ENCODE measurements at regions not wholly inside any gene's neighbourhood (a gene's known extent, or its start where the extent isn't known, plus 50 kb on each side); places are given as distances from the start of the nearest gene placed in this dataset.

GRCh38 chr2:114079366-114080004 lies 189.6 kb downstream of the ACTR3 start:
- TF ChIP-seq RXRA (IDR thresholded peaks at IDR 0.05) (no peak), HNF4A (conservative IDR thresholded peaks at IDR 0.05) (no peak), REST (IDR thresholded peaks at IDR 0.05) (no peak), RAD21 (IDR thresholded peaks at IDR 0.05) (no peak), SP1 (IDR thresholded peaks at IDR 0.05) (no peak), NR2F2 (IDR thresholded peaks at IDR 0.05) (no peak), TAF1 (conservative IDR thresholded peaks at IDR 0.05) (no peak), JUND (IDR thresholded peaks at IDR 0.05) (no peak)
- TF ChIP-seq, protein P1, sequence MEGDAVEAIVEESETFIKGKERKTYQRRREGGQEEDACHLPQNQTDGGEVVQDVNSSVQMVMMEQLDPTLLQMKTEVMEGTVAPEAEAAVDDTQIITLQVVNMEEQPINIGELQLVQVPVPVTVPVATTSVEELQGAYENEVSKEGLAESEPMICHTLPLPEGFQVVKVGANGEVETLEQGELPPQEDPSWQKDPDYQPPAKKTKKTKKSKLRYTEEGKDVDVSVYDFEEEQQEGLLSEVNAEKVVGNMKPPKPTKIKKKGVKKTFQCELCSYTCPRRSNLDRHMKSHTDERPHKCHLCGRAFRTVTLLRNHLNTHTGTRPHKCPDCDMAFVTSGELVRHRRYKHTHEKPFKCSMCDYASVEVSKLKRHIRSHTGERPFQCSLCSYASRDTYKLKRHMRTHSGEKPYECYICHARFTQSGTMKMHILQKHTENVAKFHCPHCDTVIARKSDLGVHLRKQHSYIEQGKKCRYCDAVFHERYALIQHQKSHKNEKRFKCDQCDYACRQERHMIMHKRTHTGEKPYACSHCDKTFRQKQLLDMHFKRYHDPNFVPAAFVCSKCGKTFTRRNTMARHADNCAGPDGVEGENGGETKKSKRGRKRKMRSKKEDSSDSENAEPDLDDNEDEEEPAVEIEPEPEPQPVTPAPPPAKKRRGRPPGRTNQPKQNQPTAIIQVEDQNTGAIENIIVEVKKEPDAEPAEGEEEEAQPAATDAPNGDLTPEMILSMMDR (IDR thresholded peaks at IDR 0.05; ENCODE audit: low read depth, low read length, missing input control): no peak
- TF ChIP-seq, protein P2, sequence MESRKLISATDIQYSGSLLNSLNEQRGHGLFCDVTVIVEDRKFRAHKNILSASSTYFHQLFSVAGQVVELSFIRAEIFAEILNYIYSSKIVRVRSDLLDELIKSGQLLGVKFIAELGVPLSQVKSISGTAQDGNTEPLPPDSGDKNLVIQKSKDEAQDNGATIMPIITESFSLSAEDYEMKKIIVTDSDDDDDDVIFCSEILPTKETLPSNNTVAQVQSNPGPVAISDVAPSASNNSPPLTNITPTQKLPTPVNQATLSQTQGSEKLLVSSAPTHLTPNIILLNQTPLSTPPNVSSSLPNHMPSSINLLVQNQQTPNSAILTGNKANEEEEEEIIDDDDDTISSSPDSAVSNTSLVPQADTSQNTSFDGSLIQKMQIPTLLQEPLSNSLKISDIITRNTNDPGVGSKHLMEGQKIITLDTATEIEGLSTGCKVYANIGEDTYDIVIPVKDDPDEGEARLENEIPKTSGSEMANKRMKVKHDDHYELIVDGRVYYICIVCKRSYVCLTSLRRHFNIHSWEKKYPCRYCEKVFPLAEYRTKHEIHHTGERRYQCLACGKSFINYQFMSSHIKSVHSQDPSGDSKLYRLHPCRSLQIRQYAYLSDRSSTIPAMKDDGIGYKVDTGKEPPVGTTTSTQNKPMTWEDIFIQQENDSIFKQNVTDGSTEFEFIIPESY (IDR thresholded peaks at IDR 0.05): no peak

Measured in liver (tissue), 3 donors.